Body of pancreas (tissue), 4 donors: ENCODE measurements at regions not wholly inside any gene's neighbourhood (a gene's known extent, or its start where the extent isn't known, plus 50 kb on each side); places are given as distances from the start of the nearest gene placed in this dataset.

Experiments
- ATAC-seq: fragments of 150-250 bp; one replicate; pipeline ENCODE4 v1.9.1; 2016
- DNase-seq, 4 donors: peaks; one replicate each; pipeline ENCODE4 v3.0.0-alpha.2; 2019
- H3K27ac ChIP-seq, 4 donors: fragments of 200-600 bp; sonication (generic); 1 replicate in 3 of 4; 2 replicates in 1 of 4; pipeline versions ENCODE4 v1.5.1 to v1.6.1; 2016 to 2019; ENCODE audit warnings: mild to moderate bottlenecking in 1 of 4, mixed read lengths in 1 of 4, moderate library complexity in 1 of 4
- H3K27me3 ChIP-seq, 2 donors: fragments of 200-600 bp; sonication (generic); one replicate each; pipeline ENCODE4 v1.6.0; 2016; ENCODE audit warnings: mild to moderate bottlenecking in 1 of 2
- H3K36me3 ChIP-seq, 2 donors: fragments of 200-600 bp; sonication (generic); replicated peaks in 1 of 2; 2 replicates each; pipeline ENCODE4 v1.5.1; 2016; ENCODE audit warnings: low read depth in 2 of 2; ENCODE audit not compliant: insufficient read depth in 1 of 2
- H3K4me1 ChIP-seq: fragments of 200-600 bp; sonication (generic); one replicate; pipeline ENCODE4 v1.6.0; 2016
- H3K4me3 ChIP-seq, 2 donors: fragments of 200-600 bp; sonication (generic); 1 replicate in 1 of 2; 2 replicates in 1 of 2; pipeline ENCODE4 v1.5.1; 2016 to 2019
- H3K9me3 ChIP-seq, 3 donors: fragments of 200-600 bp; sonication (generic); 1 replicate in 2 of 3; 2 replicates in 1 of 3; pipeline ENCODE4 v1.5.1; 2016
- POLR2A ChIP-seq, 3 donors: fragments of 450-650 bp; IDR thresholded peaks; one replicate each; pipeline ENCODE4 v1.6.1; 2016; ENCODE audit warnings: antibody characterized with exemption in 3 of 3, mild to moderate bottlenecking in 2 of 3
- WGBS, 2 donors: methylation state at CpG; one replicate each; pipeline ENCODE4 v1.1.5; 2017; 5-methylcytosine and 5-hydroxymethylcytosine counted together
- intact Hi-C: fragments of 100-400 bp; cut with DNase I; formaldehyde crosslinking; loops from one replicate; pipeline ENCODE4 v1.15.1; 2023
- TF ChIP-seq, protein P1 (sequence below), 7 experiments: fragments of 450-650 bp in 4 of 7; fragments of 200-600 bp in 3 of 7; sonication (generic) in 3 of 7; IDR thresholded peaks; one replicate each; pipeline ENCODE4 v1.5.1; 2016 to 2019; ENCODE audit warnings: antibody characterized with exemption in 7 of 7

DNA sequence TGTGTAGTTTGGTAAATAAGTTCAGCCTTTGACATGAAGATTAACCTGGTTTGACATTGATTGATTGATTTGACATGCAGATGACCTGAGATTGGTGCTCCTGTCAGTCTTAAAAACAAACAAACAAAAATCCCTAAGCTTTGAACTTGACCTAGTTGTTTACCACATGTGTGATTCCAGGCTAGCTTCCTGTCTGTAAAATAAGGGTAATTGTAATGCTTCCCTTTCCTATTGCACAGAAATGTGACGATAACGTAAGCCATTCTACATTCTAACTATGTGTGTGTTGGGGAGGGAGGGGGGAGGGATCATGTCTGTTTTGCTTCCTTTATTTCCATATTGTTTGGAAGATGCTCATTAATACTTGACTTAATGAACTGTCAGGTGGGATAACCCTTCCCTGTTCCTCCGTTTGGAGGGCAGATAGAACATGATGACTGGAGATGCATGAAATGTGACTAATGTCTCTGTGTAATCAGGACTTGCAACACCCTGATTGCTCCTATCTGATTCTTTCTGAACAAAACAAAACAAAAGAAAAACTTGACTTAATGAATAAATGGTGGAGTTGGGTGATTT lies 106.1 kb upstream of the CLMP start:
- no peak overlapping the region for H3K4me3 ChIP-seq
- peaks cover 11% of the 10 kb centered on the region for H3K4me1 ChIP-seq
- H3K27ac ChIP-seq = no peak overlapping the region
- intact Hi-C loops = loop anchor here (10.0 kb wide), 1 partner anchor 184 kb away; no protein-coding TSS in a partner anchor
- no peaks in the 10 kb centered on the region for H3K9me3 ChIP-seq
- DNase-seq = no peak
- no peaks in the 10 kb centered on the region for H3K36me3 ChIP-seq
- 19 to 28% methylated on average over 3 of the region's 3 CpGs for WGBS, 2 donors
- TF ChIP-seq POLR2A (IDR thresholded peaks at IDR 0.05) = no peak
- TF ChIP-seq, protein P1, sequence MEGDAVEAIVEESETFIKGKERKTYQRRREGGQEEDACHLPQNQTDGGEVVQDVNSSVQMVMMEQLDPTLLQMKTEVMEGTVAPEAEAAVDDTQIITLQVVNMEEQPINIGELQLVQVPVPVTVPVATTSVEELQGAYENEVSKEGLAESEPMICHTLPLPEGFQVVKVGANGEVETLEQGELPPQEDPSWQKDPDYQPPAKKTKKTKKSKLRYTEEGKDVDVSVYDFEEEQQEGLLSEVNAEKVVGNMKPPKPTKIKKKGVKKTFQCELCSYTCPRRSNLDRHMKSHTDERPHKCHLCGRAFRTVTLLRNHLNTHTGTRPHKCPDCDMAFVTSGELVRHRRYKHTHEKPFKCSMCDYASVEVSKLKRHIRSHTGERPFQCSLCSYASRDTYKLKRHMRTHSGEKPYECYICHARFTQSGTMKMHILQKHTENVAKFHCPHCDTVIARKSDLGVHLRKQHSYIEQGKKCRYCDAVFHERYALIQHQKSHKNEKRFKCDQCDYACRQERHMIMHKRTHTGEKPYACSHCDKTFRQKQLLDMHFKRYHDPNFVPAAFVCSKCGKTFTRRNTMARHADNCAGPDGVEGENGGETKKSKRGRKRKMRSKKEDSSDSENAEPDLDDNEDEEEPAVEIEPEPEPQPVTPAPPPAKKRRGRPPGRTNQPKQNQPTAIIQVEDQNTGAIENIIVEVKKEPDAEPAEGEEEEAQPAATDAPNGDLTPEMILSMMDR (IDR thresholded peaks at IDR 0.05) = no peak
- H3K27me3 ChIP-seq = peaks cover 0 to 7% of the 10 kb centered on the region in 2 donors
- no peak for ATAC-seq

DNA sequence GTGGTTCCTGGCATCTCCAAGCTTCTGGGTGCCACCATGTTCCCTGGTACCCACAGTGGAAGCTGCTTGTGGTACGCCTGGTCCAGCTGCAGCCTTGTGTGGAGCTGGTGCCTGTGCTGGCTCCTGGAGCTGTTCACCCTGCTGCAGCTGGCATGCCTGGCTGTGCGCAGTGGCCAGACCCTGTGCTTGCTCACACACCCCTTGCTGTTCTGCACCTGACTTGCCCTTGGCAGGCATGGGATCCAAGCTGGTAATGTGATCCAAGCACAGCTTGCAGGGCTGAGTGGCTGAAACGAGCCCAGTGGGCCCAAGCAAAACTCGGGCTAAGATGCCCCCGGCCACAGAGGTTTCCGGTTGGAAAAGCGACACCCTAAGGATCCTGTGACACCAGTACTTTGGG lies 104.7 kb upstream of the CLMP start:
- no peak for DNase-seq
- Histone ChIP-seq H3K4me1 (peaks cover 11% of the 10 kb centered on the region), H3K9me3 (no peaks in the 10 kb centered on the region), H3K4me3 (no peak overlapping the region), H3K27me3 (peaks cover 0 to 7% of the 10 kb centered on the region in 2 donors), H3K36me3 (no peaks in the 10 kb centered on the region), H3K27ac (no peak overlapping the region)
- ATAC-seq = no peak
- WGBS, 2 donors = 0 to 75% methylated on average over 1 to 5 of the region's 7 CpGs
- intact Hi-C loops = loop anchor here (10.0 kb wide), 1 partner anchor 185 kb away; no protein-coding TSS in a partner anchor
- TF ChIP-seq POLR2A (IDR thresholded peaks at IDR 0.05) = no peak
- TF ChIP-seq, protein P1 (IDR thresholded peaks at IDR 0.05) = no peak

DNA sequence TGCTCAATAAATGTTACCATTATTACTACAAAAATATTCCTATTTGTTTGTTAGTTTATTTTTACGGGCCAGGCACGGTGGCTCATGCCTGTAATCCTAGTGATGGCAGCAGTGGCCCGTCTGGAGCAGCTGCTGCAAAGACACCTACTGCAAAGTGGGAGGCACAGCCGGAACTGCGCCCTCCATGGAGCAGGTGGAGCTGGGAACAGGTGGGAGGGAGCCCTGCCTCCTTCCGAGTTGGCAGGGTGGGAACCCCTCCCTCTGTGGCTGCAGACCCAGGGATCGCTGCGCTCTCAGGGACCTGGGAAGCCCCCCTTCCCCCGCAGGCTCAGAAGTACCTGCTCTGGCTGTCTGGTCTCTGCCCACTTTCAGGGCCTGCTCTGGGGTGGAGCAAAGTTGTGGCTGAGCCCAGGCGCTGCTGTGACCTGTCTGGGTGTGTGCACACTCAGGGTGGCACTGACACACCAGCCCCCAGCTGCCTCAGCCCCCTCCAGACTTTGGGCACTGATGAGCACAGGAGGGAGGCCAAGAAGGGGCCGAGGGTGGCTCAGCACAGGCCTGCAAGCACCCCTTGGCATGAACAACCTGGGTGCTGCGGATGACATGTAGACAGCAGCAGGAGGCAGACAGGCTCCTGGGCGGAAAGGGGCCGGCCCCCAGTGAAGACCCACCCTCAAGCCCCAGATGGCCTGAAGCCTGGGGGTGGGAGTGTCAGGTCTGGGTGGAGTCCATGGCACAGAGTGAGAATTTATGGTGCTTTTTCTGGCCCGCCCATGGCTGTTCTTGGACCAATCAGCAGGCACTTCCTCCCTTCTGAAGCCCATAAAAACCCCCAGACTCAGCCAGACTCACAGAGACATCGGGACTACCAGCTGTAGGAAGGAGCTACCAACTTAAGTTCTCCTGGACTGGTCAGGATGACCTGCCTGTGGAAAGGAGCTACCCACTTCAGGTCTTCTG lies 103.7 kb upstream of the CLMP start:
- intact Hi-C loops = no loop called here
- H3K27me3 ChIP-seq = peaks cover 0 to 7% of the 10 kb centered on the region in 2 donors
- DNase-seq = no peak
- no peak for ATAC-seq
- H3K4me3 ChIP-seq = no peak overlapping the region
- WGBS, 2 donors = 74 to 80% methylated on average over 8 to 16 of the region's 16 CpGs
- H3K36me3 ChIP-seq = no peaks in the 10 kb centered on the region
- H3K4me1 ChIP-seq = peaks cover 11% of the 10 kb centered on the region
- no peaks in the 10 kb centered on the region for H3K9me3 ChIP-seq
- no peak for TF ChIP-seq POLR2A (IDR thresholded peaks at IDR 0.05)
- TF ChIP-seq, protein P1 (IDR thresholded peaks at IDR 0.05) = no peak
- no peak overlapping the region for H3K27ac ChIP-seq

DNA sequence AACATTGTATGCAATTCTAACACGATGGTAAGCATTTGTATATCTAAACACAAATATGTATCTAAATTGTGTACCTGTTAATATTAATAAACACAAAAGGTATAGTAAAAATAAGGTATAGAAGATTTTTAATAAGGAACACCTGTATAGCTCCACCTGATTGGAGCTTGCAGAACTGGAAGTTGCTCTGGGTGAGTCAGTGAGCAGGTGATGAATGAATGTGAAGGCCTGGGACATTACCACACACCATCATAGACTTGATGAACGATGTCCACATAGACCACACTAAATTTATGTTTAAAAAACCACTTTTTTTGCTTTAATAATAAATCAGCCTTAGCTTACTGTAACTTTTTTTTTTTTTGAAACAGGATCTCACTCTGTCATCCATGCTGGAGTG lies 97.6 kb upstream of the CLMP start:
- ATAC-seq (no peak), DNase-seq (no peak)
- no peaks in the 10 kb centered on the region for H3K9me3 ChIP-seq
- no peak overlapping the region for H3K4me3 ChIP-seq
- intact Hi-C loops = no loop called here
- H3K4me1 ChIP-seq = no peaks in the 10 kb centered on the region
- 62 to 63% methylated on average over 2 of the region's 2 CpGs for WGBS, 2 donors
- no peaks in the 10 kb centered on the region for H3K36me3 ChIP-seq
- no peaks in the 10 kb centered on the region for H3K27me3 ChIP-seq
- H3K27ac ChIP-seq = no peak overlapping the region
- TF ChIP-seq POLR2A (IDR thresholded peaks at IDR 0.05) = no peak
- TF ChIP-seq, protein P1 (IDR thresholded peaks at IDR 0.05) = no peak
